ENCODE measurements at regions not wholly inside any gene's neighbourhood (a gene's known extent, or its start where the extent isn't known, plus 50 kb on each side); places are given as distances from the start of the nearest gene placed in this dataset.

DNA sequence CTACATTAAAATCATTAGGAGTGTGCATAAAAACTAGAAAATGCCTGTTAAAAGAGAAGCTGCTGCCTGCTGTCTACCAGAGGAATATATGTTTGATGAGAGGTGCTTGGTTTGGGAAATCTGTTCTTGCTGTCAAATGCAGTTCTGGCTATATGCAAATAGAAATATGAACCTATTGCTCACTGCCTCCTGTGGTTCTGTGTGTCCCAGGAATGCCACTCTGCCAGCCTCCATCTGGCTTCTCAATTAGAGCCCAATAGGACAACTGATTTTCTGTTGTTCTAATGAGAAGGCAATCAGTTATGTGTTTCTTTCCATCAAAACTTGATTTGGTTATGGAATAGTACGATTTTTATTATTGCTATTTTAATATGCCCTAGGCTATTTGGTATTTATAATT, 759.7 kb downstream of the HDGFL1 start:
- TF ChIP-seq, protein P1, sequence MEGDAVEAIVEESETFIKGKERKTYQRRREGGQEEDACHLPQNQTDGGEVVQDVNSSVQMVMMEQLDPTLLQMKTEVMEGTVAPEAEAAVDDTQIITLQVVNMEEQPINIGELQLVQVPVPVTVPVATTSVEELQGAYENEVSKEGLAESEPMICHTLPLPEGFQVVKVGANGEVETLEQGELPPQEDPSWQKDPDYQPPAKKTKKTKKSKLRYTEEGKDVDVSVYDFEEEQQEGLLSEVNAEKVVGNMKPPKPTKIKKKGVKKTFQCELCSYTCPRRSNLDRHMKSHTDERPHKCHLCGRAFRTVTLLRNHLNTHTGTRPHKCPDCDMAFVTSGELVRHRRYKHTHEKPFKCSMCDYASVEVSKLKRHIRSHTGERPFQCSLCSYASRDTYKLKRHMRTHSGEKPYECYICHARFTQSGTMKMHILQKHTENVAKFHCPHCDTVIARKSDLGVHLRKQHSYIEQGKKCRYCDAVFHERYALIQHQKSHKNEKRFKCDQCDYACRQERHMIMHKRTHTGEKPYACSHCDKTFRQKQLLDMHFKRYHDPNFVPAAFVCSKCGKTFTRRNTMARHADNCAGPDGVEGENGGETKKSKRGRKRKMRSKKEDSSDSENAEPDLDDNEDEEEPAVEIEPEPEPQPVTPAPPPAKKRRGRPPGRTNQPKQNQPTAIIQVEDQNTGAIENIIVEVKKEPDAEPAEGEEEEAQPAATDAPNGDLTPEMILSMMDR (IDR thresholded peaks at IDR 0.05): no peak
- TF ChIP-seq POLR2AphosphoS5 (IDR thresholded peaks at IDR 0.05): no peak

Data from transverse colon (tissue), 4 donors.